H1 (cell line): ENCODE measurements at regions not wholly inside any gene's neighbourhood (a gene's known extent, or its start where the extent isn't known, plus 50 kb on each side); places are given as distances from the start of the nearest gene placed in this dataset.
A peak's percentile ranks its signal among the peaks of the same experiment; 100 is the strongest.

Source experiments
- CTCF ChIA-PET: fragments of 300-600 bp; sonication (Branson Sonifier 250); formaldehyde crosslinking; loops from one replicate; lab custom pipeline; 2021; ENCODE audit not compliant: partially characterized antibody; lab: Charles Lee
- POLR2A ChIA-PET: fragments of 300-600 bp; sonication (Branson Sonifier 250); formaldehyde crosslinking; loops from one replicate; lab custom pipeline; 2021; ENCODE audit warnings: inconsistent platforms; ENCODE audit not compliant: partially characterized antibody; lab: Charles Lee
- DNase-seq, 2 experiments: peaks; one replicate each; pipeline versions ENCODE4 v3.0.0 to v3.0.0-alpha.2; 2010 to 2022; ENCODE audit warnings: low spot score in 2 of 2, low read depth in 1 of 2, mixed read lengths in 1 of 2
- FAIRE-seq: peaks from 2 replicates; lab custom pipeline; 2011; peaks lifted over from hg19 to GRCh38; lab: Jason Lieb, UNC
- H2AFZ ChIP-seq: 2 replicates; pipeline ENCODE4 v1.8.1; 2012; ENCODE audit warnings: low read length, inconsistent platforms
- H2AK5ac ChIP-seq: 2 replicates; pipeline ENCODE4 v1.6.1; 2013; ENCODE audit warnings: low read depth, low read length
- H2BK120ac ChIP-seq: replicated peaks from 2 replicates; pipeline ENCODE3; 2013; ENCODE audit warnings: low read depth, low read length, inconsistent platforms
- H2BK12ac ChIP-seq: 2 replicates; pipeline ENCODE4 v1.6.1; 2013; ENCODE audit warnings: low read depth, low read length
- H2BK15ac ChIP-seq: 2 replicates; pipeline ENCODE4 v1.6.1; 2013; ENCODE audit warnings: low read length
- H2BK20ac ChIP-seq: 2 replicates; pipeline ENCODE4 v1.6.1; 2013; ENCODE audit warnings: low read length
- H2BK5ac ChIP-seq: 2 replicates; pipeline ENCODE4 v1.6.1; 2013; ENCODE audit warnings: low read depth, low read length
- H3K14ac ChIP-seq: 2 replicates; pipeline ENCODE4 v1.6.1; 2013; ENCODE audit warnings: inconsistent platforms; ENCODE audit not compliant: insufficient read length
- H3K18ac ChIP-seq: 2 replicates; pipeline ENCODE4 v1.6.1; 2013; ENCODE audit warnings: low read length; ENCODE audit errors: extremely low read depth
- H3K23ac ChIP-seq: 2 replicates; pipeline ENCODE4 v1.6.1; 2013; ENCODE audit warnings: inconsistent platforms; ENCODE audit not compliant: insufficient read length
- H3K23me2 ChIP-seq: 2 replicates; pipeline ENCODE4 v1.6.1; 2013; ENCODE audit warnings: low read depth, low read length
- H3K27ac ChIP-seq: 2 replicates; pipeline ENCODE4 v1.6.1; 2011; ENCODE audit warnings: low read depth, low read length, inconsistent platforms
- H3K27me3 ChIP-seq, 4 experiments: replicated peaks in 1 of 4; 1 replicate in 1 of 4; 2 replicates in 3 of 4; pipeline versions ENCODE4 v1.6.1 to v1.8.1; 2011 to 2013; ENCODE audit warnings: low read length in 3 of 4, mild to moderate bottlenecking in 3 of 4, inconsistent platforms in 2 of 4, mixed read lengths in 2 of 4, moderate library complexity in 1 of 4; ENCODE audit not compliant: control insufficient read depth in 3 of 4, insufficient read depth in 3 of 4; ENCODE audit errors: extremely low read depth in 1 of 4
- H3K36me3 ChIP-seq, 4 experiments: 2 replicates each; pipeline versions ENCODE4 v1.6.1 to v1.8.1; 2011 to 2013; ENCODE audit warnings: mild to moderate bottlenecking in 4 of 4, low read length in 3 of 4, moderate library complexity in 2 of 4, control low read depth in 1 of 4, inconsistent platforms in 1 of 4; ENCODE audit not compliant: insufficient read depth in 4 of 4, control insufficient read depth in 2 of 4
- H3K4ac ChIP-seq: replicated peaks from 2 replicates; pipeline ENCODE3; 2013; ENCODE audit warnings: low read length, low read depth, mixed read lengths, inconsistent platforms; ENCODE audit not compliant: insufficient read length
- H3K4me1 ChIP-seq, 4 experiments: replicated peaks in 1 of 4; 1 replicate in 1 of 4; 2 replicates in 3 of 4; pipeline versions ENCODE4 v1.6.1 to v1.8.1; 2011 to 2013; ENCODE audit warnings: low read length in 3 of 4, inconsistent platforms in 2 of 4, mixed read lengths in 1 of 4; ENCODE audit not compliant: insufficient read depth in 4 of 4, control insufficient read depth in 3 of 4
- H3K4me2 ChIP-seq, 2 experiments: 2 replicates each; pipeline versions ENCODE4 v1.6.1 to v1.8.1; 2011 to 2013; ENCODE audit warnings: low read depth in 2 of 2, low read length in 2 of 2, control low read depth in 1 of 2, inconsistent platforms in 1 of 2, mild to moderate bottlenecking in 1 of 2; ENCODE audit not compliant: insufficient read depth in 1 of 2
- H3K4me3 ChIP-seq, 4 experiments: fragments of 200-600, 300-600 bp in 1 of 4; sonication (generic), shearing (Covaris generic), sonication (Bioruptor Twin) in 1 of 4; 2 replicates each; pipeline versions ENCODE4 v1.5.1 to v1.8.1; 2011 to 2016; ENCODE audit warnings: low read length in 4 of 4, low read depth in 3 of 4, control low read depth in 2 of 4, inconsistent platforms in 2 of 4, mild to moderate bottlenecking in 2 of 4, mixed read lengths in 1 of 4, moderate library complexity in 1 of 4; ENCODE audit not compliant: insufficient read depth in 2 of 4; ENCODE audit errors: extremely low read depth in 1 of 4
- H3K56ac ChIP-seq: replicated peaks from 2 replicates; pipeline ENCODE3; 2013; ENCODE audit warnings: low read depth, mild to moderate bottlenecking, mixed read lengths, low read length, inconsistent platforms; ENCODE audit not compliant: insufficient read length
- H3K79me1 ChIP-seq: 2 replicates; pipeline ENCODE4 v1.6.1; 2013; ENCODE audit warnings: low read depth, low read length, control low read depth
- H3K79me2 ChIP-seq, 2 experiments: 2 replicates each; pipeline versions ENCODE4 v1.6.1 to v1.8.1; 2012 to 2013; ENCODE audit warnings: low read length in 2 of 2, mild to moderate bottlenecking in 2 of 2, inconsistent platforms in 1 of 2; ENCODE audit not compliant: insufficient read depth in 2 of 2, control insufficient read depth in 1 of 2
- H3K9ac ChIP-seq, 4 experiments: replicated peaks in 1 of 4; 1 replicate in 1 of 4; 2 replicates in 3 of 4; pipeline versions ENCODE4 v1.6.1 to v1.8.1; 2011 to 2013; ENCODE audit warnings: low read depth in 3 of 4, low read length in 3 of 4, control low read depth in 2 of 4, mild to moderate bottlenecking in 2 of 4, moderate library complexity in 2 of 4, inconsistent platforms in 1 of 4; ENCODE audit errors: extremely low read depth in 1 of 4
- H3K9me3 ChIP-seq, 2 experiments: 2 replicates each; pipeline versions ENCODE4 v1.6.1 to v1.8.1; 2012 to 2013; ENCODE audit warnings: mild to moderate bottlenecking in 2 of 2, moderate library complexity in 2 of 2, control low read depth in 1 of 2, inconsistent platforms in 1 of 2, low read depth in 1 of 2, low read length in 1 of 2, mixed read lengths in 1 of 2; ENCODE audit not compliant: insufficient read depth in 2 of 2
- H4K20me1 ChIP-seq, 2 experiments: replicated peaks in 1 of 2; 2 replicates each; pipeline versions ENCODE3 to v1.8.1; 2011 to 2013; ENCODE audit warnings: inconsistent platforms in 2 of 2, low read length in 2 of 2, mild to moderate bottlenecking in 1 of 2; ENCODE audit not compliant: insufficient read depth in 2 of 2, control insufficient read depth in 1 of 2
- H4K5ac ChIP-seq: 2 replicates; pipeline ENCODE4 v1.6.1; 2013; ENCODE audit warnings: low read length, low read depth, mixed read lengths, inconsistent platforms; ENCODE audit not compliant: insufficient read length
- H4K8ac ChIP-seq: 2 replicates; pipeline ENCODE4 v1.8.0; 2013; ENCODE audit warnings: mild to moderate bottlenecking, moderate library complexity, low read length, inconsistent platforms; ENCODE audit not compliant: insufficient read depth; ENCODE audit errors: extremely low read depth
- H4K91ac ChIP-seq: replicated peaks from 2 replicates; pipeline ENCODE3; 2013; ENCODE audit warnings: low read length, mixed read lengths, inconsistent platforms; ENCODE audit not compliant: insufficient read length
- BACH1 ChIP-seq: IDR thresholded peaks from 2 replicates; pipeline ENCODE4 v1.6.1; 2012; ENCODE audit warnings: low read length, improper control_type of control experiment
- BRCA1 ChIP-seq: IDR thresholded peaks from 2 replicates; pipeline ENCODE4 v1.6.1; 2012; ENCODE audit warnings: low read depth, low read length, improper control_type of control experiment
- EGR1 ChIP-seq: IDR thresholded peaks from 2 replicates; pipeline ENCODE4 v1.6.1; 2011; ENCODE audit warnings: low read depth, low read length, borderline replicate concordance
- RXRA ChIP-seq: IDR thresholded peaks from 2 replicates; pipeline ENCODE4 v1.6.1; 2011; ENCODE audit warnings: low read depth, mild to moderate bottlenecking, low read length, moderate library complexity; ENCODE audit not compliant: insufficient read depth
- SRF ChIP-seq: IDR thresholded peaks from 2 replicates; pipeline ENCODE4 v1.6.1; 2011; ENCODE audit warnings: mild to moderate bottlenecking, low read depth, low read length, moderate library complexity
- WGBS, 2 experiments: shearing (Covaris generic) in 1 of 2; methylation state at CpG; one replicate each; pipeline versions ENCODE4 v1.1.6 to v1.1.7; 2013 to 2015; ENCODE audit warnings: low lambda C conversion rate in 2 of 2, mixed read lengths in 2 of 2, inconsistent platforms in 1 of 2, low coverage in 1 of 2, missing lambda C conversion rate in 1 of 2; ENCODE audit not compliant: insufficient replicate concordance in 2 of 2, insufficient coverage in 1 of 2, insufficient read length in 1 of 2; ENCODE audit errors: extremely low coverage in 1 of 2, missing lambda C conversion rate in 1 of 2; 5-methylcytosine and 5-hydroxymethylcytosine counted together

DNA sequence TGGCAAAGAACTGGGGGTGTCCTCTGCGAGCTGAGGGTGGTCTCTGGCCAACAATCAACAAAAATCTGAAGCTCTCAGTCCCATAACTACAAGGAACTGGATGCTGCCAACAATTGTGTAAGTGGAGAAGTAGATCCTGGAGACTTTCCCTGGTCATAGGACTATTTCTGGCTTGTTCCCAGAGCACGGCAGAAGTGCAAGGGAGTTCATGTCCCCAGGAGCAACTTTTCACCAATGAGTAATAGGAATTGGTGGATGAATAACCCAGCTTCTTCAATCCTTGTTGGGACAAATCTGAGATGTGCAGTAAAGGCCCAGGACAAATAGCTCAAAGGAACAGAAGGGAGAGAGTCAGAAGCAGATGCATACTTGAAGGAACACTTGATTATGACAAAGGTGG, 95.5 kb downstream of the QRSL1 start:
- H3K4ac ChIP-seq: no peak overlapping the region
- no peak overlapping the region for H3K9ac ChIP-seq
- no peak overlapping the region for H2AK5ac ChIP-seq
- no peaks in the 10 kb centered on the region for H3K79me2 ChIP-seq
- H3K4me1 ChIP-seq: no peaks in the 10 kb centered on the region
- DNase-seq (no peak), FAIRE-seq (no peak)
- H3K4me2 ChIP-seq: no peak overlapping the region
- CTCF ChIA-PET: interaction anchor here (0.6 to 1.3 kb wide), 3 partner anchors 11 to 23 kb away, joined by 3 read pairs; no protein-coding TSS in a partner anchor
- no peak overlapping the region for H4K8ac ChIP-seq
- POLR2A ChIA-PET: no interaction called here
- H4K20me1 ChIP-seq: no peaks in the 10 kb centered on the region
- no peak overlapping the region for H4K5ac ChIP-seq
- H2BK15ac ChIP-seq: no peak overlapping the region
- no peak overlapping the region for H3K27ac ChIP-seq
- no peaks in the 10 kb centered on the region for H3K27me3 ChIP-seq
- no peaks in the 10 kb centered on the region for H3K36me3 ChIP-seq
- H3K18ac ChIP-seq: no peak overlapping the region
- no peak overlapping the region for H3K23ac ChIP-seq
- no peaks in the 10 kb centered on the region for H3K79me1 ChIP-seq
- H3K23me2 ChIP-seq: no peaks in the 10 kb centered on the region; the same call in 1 of the 2 replicates
- no peak overlapping the region for H3K56ac ChIP-seq
- H2BK20ac ChIP-seq: no peak overlapping the region
- no peak overlapping the region for H2BK120ac ChIP-seq
- no peak overlapping the region for H3K14ac ChIP-seq
- no peak overlapping the region for H2BK5ac ChIP-seq
- H3K4me3 ChIP-seq: no peak overlapping the region
- no peak for TF ChIP-seq SRF
- no peak for TF ChIP-seq BACH1
- TF ChIP-seq BRCA1: no peak
- TF ChIP-seq EGR1: no peak
- no peak for TF ChIP-seq RXRA
- H3K9me3 ChIP-seq: no peaks in the 10 kb centered on the region
- 87% methylated on average over 2 of the region's 2 CpGs; no CpG with 5 or more reads in 1 of the 2 experiments for WGBS, 2 experiments
- no peak overlapping the region for H4K91ac ChIP-seq
- 0 out of 2 replicates have a peak overlapping the region, but pooled peaks have one; percentile 2 for H2AFZ ChIP-seq
- no peak overlapping the region for H2BK12ac ChIP-seq
